ENCODE measurements at regions not wholly inside any gene's neighbourhood (a gene's known extent, or its start where the extent isn't known, plus 50 kb on each side); places are given as distances from the start of the nearest gene placed in this dataset.

DNA sequence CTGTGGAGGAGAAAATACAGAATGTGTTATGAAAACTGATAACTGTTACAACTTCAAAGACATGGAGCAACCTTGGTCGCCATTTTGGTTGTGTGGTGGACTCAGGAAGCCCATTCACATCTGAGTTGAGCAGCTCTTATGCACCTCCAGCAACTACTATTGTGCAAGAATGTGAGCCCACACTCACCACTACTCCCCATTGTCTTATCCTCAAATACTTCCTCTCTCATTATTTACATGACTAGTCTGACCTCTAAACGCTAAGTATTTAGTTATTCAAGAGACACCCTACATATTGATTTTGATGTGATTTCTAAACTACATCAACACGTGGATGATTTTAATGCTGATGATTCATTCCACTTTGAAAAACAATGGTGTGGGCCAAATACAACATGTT lies 516.6 kb upstream of the CLINT1 start:
- Histone ChIP-seq H3K27me3 (ENCODE audit: control insufficient read depth, insufficient read depth, low read length) (no peaks in the 10 kb centered on the region), H3K36me3 (ENCODE audit: control insufficient read depth, insufficient read depth, low read length) (no peaks in the 10 kb centered on the region), H3K4me3 (ENCODE audit: low read depth, low read length) (no peak overlapping the region)
- TF ChIP-seq, protein P1, sequence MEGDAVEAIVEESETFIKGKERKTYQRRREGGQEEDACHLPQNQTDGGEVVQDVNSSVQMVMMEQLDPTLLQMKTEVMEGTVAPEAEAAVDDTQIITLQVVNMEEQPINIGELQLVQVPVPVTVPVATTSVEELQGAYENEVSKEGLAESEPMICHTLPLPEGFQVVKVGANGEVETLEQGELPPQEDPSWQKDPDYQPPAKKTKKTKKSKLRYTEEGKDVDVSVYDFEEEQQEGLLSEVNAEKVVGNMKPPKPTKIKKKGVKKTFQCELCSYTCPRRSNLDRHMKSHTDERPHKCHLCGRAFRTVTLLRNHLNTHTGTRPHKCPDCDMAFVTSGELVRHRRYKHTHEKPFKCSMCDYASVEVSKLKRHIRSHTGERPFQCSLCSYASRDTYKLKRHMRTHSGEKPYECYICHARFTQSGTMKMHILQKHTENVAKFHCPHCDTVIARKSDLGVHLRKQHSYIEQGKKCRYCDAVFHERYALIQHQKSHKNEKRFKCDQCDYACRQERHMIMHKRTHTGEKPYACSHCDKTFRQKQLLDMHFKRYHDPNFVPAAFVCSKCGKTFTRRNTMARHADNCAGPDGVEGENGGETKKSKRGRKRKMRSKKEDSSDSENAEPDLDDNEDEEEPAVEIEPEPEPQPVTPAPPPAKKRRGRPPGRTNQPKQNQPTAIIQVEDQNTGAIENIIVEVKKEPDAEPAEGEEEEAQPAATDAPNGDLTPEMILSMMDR (IDR thresholded peaks at IDR 0.05; ENCODE audit: insufficient read depth, low read length, poor library complexity, severe bottlenecking): no peak
- DNase-seq (ENCODE audit: low read depth): no peak

- Histone ChIP-seq H3K4me3 (ENCODE audit: low read depth, low read length) (no peak overlapping the region), H3K36me3 (ENCODE audit: control insufficient read depth, insufficient read depth, low read length) (no peaks in the 10 kb centered on the region), H3K27me3 (ENCODE audit: control insufficient read depth, insufficient read depth, low read length) (no peaks in the 10 kb centered on the region)
- TF ChIP-seq, protein P1 (IDR thresholded peaks at IDR 0.05; ENCODE audit: insufficient read depth, low read length, poor library complexity, severe bottlenecking): no peak
- no peak for DNase-seq (ENCODE audit: low read depth)
Observed at GRCh38 chr5:158373608-158374395, 514.9 kb upstream of the CLINT1 start.

DNA sequence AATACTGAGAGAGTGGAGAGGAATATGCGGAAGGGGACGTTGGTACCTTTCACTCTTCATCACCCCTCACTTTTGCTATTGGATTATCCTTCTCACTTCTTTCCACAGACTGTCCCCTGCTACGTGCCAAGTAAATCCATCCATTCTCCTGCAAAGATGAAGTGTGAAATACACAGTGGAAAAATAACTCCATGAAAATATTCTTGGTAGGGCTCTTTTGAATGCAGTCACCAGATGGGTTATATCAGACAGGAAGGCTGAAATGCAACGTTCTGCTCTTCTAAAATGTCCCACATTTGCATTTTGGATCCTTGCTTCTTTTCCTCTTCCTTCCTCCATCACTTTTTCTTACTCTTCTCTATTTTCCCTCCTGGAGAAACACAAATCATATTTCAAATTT lies 510.3 kb upstream of the CLINT1 start:
- Histone ChIP-seq H3K4me3 (ENCODE audit: low read depth, low read length) (no peak overlapping the region), H3K36me3 (ENCODE audit: control insufficient read depth, insufficient read depth, low read length) (no peaks in the 10 kb centered on the region), H3K27me3 (ENCODE audit: control insufficient read depth, insufficient read depth, low read length) (no peaks in the 10 kb centered on the region)
- TF ChIP-seq, protein P1 (IDR thresholded peaks at IDR 0.05; ENCODE audit: insufficient read depth, low read length, poor library complexity, severe bottlenecking): no peak
- no peak for DNase-seq (ENCODE audit: low read depth)

GRCh38 chr5:158368686-158369085 lies 509.7 kb upstream of the CLINT1 start:
- no peak overlapping the region for H3K4me3 ChIP-seq (ENCODE audit: low read depth, low read length)
- TF ChIP-seq, protein P1 (IDR thresholded peaks at IDR 0.05; ENCODE audit: insufficient read depth, low read length, poor library complexity, severe bottlenecking): no peak
- no peaks in the 10 kb centered on the region for H3K27me3 ChIP-seq (ENCODE audit: control insufficient read depth, insufficient read depth, low read length)

DNA sequence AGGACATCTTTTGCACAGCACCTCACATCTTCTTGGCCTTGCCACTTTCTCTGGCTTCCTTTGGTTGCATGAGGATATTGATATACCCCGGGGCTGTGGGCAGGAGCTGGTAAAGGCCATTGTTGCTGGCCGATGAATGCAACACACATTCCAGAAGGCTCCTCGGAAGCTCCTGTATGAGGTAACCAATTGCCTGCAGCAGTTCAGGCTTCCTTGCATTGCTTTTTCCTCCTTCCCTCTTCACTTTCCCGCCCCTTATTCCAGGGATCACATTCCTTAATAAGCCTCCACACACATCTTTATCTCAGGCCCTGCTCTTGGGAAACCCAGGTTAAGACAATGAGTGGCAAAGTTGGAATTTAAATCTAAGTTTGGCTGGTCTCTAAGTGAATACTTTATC lies 505.4 kb upstream of the CLINT1 start:
- no peaks in the 10 kb centered on the region for H3K27me3 ChIP-seq (ENCODE audit: control insufficient read depth, insufficient read depth, low read length)
- no peaks in the 10 kb centered on the region for H3K36me3 ChIP-seq (ENCODE audit: control insufficient read depth, insufficient read depth, low read length)
- no peak for DNase-seq (ENCODE audit: low read depth)
- no peak overlapping the region for H3K4me3 ChIP-seq (ENCODE audit: low read depth, low read length)
- TF ChIP-seq, protein P1 (IDR thresholded peaks at IDR 0.05; ENCODE audit: insufficient read depth, low read length, poor library complexity, severe bottlenecking): no peak

More at GRCh38 chr5:158368686-158369085, 509.7 kb upstream of the CLINT1 start:
- no peaks in the 10 kb centered on the region for H3K36me3 ChIP-seq (ENCODE audit: control insufficient read depth, insufficient read depth, low read length)
- no peak for DNase-seq (ENCODE audit: low read depth)

DNA sequence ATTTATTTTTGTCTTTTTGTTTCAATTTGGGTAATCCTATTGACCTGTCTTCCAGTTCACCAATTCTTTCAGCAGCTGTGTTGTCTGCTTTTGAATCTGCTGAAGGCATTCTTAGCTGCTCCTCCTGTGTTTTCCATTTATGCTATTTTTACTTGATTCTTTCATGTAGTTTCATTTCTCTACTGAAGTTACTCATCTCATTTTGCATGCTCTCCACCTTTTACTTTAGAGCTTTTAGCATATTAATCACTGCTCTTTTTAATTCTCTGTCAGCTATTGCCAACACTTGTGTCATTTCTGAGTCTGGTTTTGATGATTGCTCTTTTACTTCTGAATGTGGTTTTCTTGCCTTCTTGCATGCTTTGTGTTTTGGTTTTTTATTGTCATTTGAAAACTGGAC lies 496.0 kb upstream of the CLINT1 start:
- Histone ChIP-seq H3K36me3 (ENCODE audit: control insufficient read depth, insufficient read depth, low read length) (no peaks in the 10 kb centered on the region), H3K27me3 (ENCODE audit: control insufficient read depth, insufficient read depth, low read length) (no peaks in the 10 kb centered on the region), H3K4me3 (ENCODE audit: low read depth, low read length) (no peak overlapping the region)
- no peak for DNase-seq (ENCODE audit: low read depth)
- TF ChIP-seq, protein P1 (IDR thresholded peaks at IDR 0.05; ENCODE audit: insufficient read depth, low read length, poor library complexity, severe bottlenecking): no peak
